HUES48 (cell line): ENCODE measurements at regions not wholly inside any gene's neighbourhood (a gene's known extent, or its start where the extent isn't known, plus 50 kb on each side); places are given as distances from the start of the nearest gene placed in this dataset.

Experiments used
- H3K27ac ChIP-seq: one replicate; pipeline ENCODE4 v1.7.0; 2013; ENCODE audit warnings: low read depth, low read length, inconsistent platforms
- H3K27me3 ChIP-seq: 2 replicates; pipeline ENCODE4 v1.6.1; 2013; ENCODE audit warnings: mild to moderate bottlenecking, low read length; ENCODE audit not compliant: control insufficient read depth, insufficient read depth
- H3K36me3 ChIP-seq: 2 replicates; pipeline ENCODE4 v1.6.1; 2013; ENCODE audit warnings: low read length; ENCODE audit not compliant: control insufficient read depth, insufficient read depth
- H3K4me1 ChIP-seq: 2 replicates; pipeline ENCODE4 v1.6.1; 2013; ENCODE audit warnings: mild to moderate bottlenecking, low read length; ENCODE audit not compliant: control insufficient read depth, insufficient read depth
- H3K4me3 ChIP-seq: 2 replicates; pipeline ENCODE4 v1.5.1; 2013; ENCODE audit warnings: mild to moderate bottlenecking, low read depth, low read length
- H3K9ac ChIP-seq: 2 replicates; pipeline ENCODE4 v1.6.1; 2013; ENCODE audit warnings: mild to moderate bottlenecking, low read depth, low read length, moderate library complexity
- H3K9me3 ChIP-seq: 2 replicates; pipeline ENCODE4 v1.6.1; 2013; ENCODE audit warnings: low read length; ENCODE audit not compliant: control insufficient read depth, insufficient read depth

DNA sequence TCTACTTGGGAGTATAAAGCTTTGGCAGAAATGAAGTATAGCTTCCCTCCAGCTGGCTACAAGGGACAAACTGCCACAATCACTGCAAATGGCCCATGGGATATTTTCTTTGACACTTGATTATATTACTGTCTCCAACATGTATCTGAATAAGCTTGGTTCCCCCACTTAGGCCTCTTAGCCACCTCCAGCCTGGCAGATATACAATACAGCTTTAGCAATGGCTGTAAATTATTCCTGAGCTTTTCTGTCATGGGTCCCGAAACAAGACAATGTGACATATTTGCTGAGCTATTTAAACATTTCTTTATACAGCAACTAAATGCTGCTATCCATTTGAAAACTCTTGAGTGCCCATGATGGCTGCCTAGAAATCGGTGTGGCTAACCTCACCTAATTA is 406.2 kb downstream of the SUCLG1 start:
- Histone ChIP-seq H3K4me3 (no peak overlapping the region), H3K4me1 (0 out of 2 replicates have a peak, but pooled peaks cover 4% of the 10 kb centered on the region), H3K27ac (no peak overlapping the region), H3K9me3 (no peaks in the 10 kb centered on the region), H3K9ac (no peak overlapping the region), H3K36me3 (no peaks in the 10 kb centered on the region), H3K27me3 (no peaks in the 10 kb centered on the region)

DNA sequence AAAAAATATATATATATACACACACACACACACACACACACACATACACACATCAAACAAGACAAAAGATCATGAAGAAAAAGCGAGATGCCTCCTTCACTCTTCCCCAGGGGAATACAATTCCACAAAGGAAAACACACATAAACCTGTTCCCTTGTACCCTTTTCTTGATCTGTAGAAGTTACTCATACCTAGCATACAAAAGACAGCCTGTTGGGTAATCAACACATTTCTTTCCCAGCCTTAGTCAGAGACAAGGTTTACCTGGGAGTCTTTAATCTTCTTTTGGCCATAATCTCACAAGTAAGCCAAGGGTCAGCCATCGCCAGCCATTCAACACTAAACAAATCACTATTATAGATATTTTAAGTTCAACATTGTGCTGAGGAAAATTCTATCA is 407.0 kb downstream of the SUCLG1 start:
- no peak overlapping the region for H3K9ac ChIP-seq
- H3K4me3 ChIP-seq = no peak overlapping the region

DNA sequence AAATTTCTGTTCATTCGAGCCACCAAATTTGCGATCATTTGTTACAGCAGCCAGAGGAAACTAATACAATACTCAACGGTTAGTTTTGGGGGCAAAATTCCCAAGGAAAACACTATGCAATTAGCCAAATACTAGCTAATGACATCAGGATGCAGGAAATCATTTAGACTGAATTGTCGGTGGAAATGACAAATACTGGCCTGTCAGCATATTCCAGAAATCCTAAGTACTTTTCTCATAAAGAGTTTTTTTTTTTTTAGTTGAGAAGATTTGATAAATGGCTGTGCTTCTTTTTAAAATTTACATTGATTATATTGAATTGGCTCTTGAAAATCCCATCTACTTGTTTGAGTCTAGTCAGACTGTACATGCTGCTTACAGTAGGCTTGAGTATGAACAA is 410.1 kb downstream of the SUCLG1 start:
- no peaks in the 10 kb centered on the region for H3K9me3 ChIP-seq
- no peak overlapping the region for H3K27ac ChIP-seq
- 0 out of 2 replicates have a peak, but pooled peaks cover 4% of the 10 kb centered on the region for H3K4me1 ChIP-seq
- H3K27me3 ChIP-seq = no peaks in the 10 kb centered on the region
- no peaks in the 10 kb centered on the region for H3K36me3 ChIP-seq
- no peak overlapping the region for H3K9ac ChIP-seq
- no peak overlapping the region for H3K4me3 ChIP-seq

More for the DNA sequence above, 407.0 kb downstream of the SUCLG1 start:
- Histone ChIP-seq H3K9me3 (no peaks in the 10 kb centered on the region), H3K4me1 (0 out of 2 replicates have a peak, but pooled peaks cover 4% of the 10 kb centered on the region), H3K36me3 (no peaks in the 10 kb centered on the region), H3K27ac (no peak overlapping the region), H3K27me3 (no peaks in the 10 kb centered on the region)

DNA sequence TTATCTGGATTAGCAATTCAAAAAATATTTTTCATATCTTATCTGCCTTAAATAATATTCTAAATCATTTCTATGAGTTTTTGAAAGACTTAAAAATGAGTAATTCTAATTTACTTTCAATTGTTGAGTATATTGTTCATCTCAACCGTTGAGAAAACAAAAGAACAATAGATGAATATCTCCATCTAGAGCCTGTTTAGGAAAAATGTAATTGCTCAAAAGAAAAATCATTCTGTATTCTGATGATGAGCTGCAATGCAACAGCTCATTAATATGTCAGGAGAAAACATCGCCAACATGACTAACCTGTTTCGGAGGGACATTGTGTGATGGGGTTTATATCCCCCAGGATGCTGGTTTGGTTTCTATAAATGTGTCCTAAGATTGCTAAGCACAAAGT is 417.6 kb downstream of the SUCLG1 start:
- no peak overlapping the region for H3K27ac ChIP-seq
- no peak overlapping the region for H3K4me3 ChIP-seq
- no peaks in the 10 kb centered on the region for H3K36me3 ChIP-seq
- H3K9ac ChIP-seq = no peak overlapping the region
- H3K9me3 ChIP-seq = no peaks in the 10 kb centered on the region
- H3K4me1 ChIP-seq = no peaks in the 10 kb centered on the region
- H3K27me3 ChIP-seq = no peaks in the 10 kb centered on the region

DNA sequence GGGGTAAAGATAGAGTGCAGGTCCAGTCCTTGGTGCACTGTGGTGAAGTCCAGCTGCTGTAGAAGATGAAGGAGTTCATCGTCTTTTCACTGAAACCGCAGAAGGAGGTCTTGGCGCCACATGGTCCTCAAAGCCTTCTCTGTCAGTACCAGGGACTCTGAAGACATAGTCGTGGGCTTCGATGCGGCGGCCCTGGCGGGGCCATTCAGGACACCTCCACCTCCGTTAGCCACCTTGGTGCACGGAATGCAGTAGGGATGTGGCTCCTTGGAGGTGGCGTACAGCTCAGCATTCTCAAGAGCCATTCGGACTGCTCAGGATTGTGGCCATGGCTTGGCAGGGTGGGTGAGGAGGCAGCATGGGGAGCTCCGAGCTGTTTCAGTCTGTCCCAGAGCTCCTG is 418.8 kb downstream of the SUCLG1 start:
- no peaks in the 10 kb centered on the region for H3K27me3 ChIP-seq
- H3K4me3 ChIP-seq = no peak overlapping the region
- H3K27ac ChIP-seq = no peak overlapping the region
- no peak overlapping the region for H3K9ac ChIP-seq
- no peaks in the 10 kb centered on the region for H3K36me3 ChIP-seq
- H3K9me3 ChIP-seq = no peaks in the 10 kb centered on the region
- no peaks in the 10 kb centered on the region for H3K4me1 ChIP-seq

DNA sequence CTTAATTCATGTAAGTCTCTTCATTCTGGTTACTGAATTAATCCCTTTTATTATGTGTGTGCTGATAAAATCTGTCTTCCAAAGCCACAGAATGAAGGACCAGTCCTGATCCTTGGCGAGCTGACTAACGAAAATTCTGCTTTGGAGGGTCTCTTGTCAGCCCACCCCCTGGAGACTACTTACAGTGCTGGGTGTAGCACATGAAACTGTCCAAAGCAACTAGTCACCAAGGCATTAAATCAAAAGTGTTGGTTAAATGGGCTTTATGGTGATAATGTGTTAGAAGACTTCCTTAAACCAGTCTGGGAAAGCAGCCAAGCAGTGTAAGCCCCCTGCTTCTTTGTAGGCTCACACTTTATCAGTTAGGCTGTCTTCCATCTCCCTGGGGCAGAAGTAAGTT is 420.2 kb downstream of the SUCLG1 start:
- no peak overlapping the region for H3K27ac ChIP-seq
- H3K9me3 ChIP-seq = no peaks in the 10 kb centered on the region

DNA sequence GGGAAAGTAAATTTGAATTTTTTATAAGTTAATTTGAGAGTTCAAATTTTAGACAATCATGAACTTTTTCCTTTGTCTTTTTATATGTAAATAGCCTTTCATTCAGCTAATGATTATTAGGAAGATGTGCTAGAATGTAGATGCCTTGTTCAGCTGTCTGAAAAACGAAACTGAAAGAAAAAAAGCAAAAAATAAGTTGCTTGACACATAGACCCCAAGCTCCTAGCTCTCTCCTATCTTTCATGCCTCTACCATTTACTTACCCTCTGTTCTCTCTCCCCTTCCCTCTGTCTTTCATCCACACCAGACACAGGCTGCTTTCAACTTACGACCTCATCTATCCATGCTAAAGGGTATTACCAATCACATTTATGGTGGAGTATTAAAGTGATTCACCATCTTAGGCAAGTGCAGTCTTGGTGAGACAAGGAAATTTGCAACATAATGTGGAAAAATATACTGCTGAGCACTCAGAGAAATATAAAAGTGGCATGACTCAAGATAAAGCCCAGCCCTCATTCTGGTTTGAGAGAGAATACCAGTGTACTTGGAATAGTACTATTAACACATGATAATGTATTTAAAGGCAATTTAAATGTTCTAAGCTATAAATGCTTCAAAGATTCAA is 425.6 kb downstream of the SUCLG1 start:
- Histone ChIP-seq H3K4me3 (no peak overlapping the region), H3K27me3 (no peaks in the 10 kb centered on the region), H3K9ac (no peak overlapping the region), H3K27ac (no peak overlapping the region), H3K4me1 (no peaks in the 10 kb centered on the region), H3K9me3 (no peaks in the 10 kb centered on the region), H3K36me3 (no peaks in the 10 kb centered on the region)

More for the DNA sequence above, 420.2 kb downstream of the SUCLG1 start:
- H3K4me3 ChIP-seq = no peak overlapping the region
- H3K9ac ChIP-seq = no peak overlapping the region
- no peaks in the 10 kb centered on the region for H3K36me3 ChIP-seq
- H3K4me1 ChIP-seq = no peaks in the 10 kb centered on the region
- H3K27me3 ChIP-seq = no peaks in the 10 kb centered on the region

DNA sequence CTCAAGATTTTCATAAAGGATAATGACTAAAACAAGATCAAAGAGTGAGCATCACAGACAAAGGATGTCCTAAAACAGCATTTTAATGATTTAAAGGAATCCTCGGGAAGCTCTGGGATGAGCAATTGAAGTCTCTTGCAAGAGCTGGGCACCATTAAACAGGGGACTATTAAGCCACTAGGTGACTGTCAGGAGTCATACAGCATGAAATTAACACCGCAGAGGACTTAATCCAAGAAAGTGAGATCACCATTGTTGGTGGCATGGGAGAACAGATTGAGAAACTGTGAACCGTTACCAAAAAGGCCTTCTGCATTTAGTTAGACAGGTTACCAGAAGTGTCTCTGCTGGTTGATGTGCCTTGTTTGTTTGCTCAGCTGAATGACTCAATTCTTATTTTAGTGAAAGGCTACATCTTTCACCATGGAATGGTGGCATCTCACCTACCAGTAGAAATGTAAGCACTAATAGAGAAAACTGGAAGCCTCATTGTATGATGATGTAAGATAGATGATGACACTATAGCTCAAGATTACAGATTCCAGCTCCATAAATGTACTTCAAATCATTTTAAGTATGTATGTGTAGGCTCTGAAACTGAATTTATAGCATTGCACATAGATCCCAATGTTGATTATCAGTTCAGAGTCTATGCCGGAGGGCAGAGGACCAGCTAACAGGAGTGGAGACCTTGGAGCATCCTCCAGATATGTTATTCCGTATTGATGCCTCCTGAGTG is 427.6 kb downstream of the SUCLG1 start:
- H3K36me3 ChIP-seq = no peaks in the 10 kb centered on the region
- H3K9me3 ChIP-seq = no peaks in the 10 kb centered on the region

DNA sequence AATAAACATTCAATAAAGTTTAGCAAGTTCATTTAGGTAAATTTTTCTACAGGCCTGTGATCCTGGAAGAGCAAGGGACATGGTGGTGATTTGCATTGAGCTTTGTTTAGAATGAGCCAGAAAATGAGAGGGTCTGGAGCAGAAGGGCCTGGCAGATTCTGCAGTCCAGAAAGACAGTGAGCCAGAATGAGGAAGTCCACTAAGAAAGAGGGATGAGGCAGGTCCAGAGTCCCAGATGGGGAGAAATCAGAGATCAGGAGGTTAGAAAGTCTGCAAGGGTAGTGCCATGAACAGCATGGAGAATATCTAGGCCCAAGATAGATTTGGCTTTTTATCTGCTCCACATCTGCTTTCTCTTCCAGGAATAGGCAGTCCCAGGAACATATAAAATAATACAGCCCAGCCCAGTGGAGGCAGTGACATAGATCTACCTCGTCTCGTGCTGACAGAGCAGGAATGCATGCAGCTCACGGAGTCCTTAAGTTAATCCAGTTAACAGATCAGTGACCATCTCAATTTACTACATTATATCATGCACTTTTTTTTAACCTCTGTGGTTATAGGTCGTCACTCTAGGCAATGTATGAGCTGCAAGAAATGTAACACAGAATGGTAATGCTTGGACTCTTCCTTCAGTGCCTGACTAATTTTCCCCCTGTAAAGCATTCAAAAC is 429.0 kb downstream of the SUCLG1 start:
- Histone ChIP-seq H3K36me3 (no peaks in the 10 kb centered on the region), H3K9me3 (no peaks in the 10 kb centered on the region), H3K4me3 (no peak overlapping the region), H3K27ac (no peak overlapping the region), H3K4me1 (no peaks in the 10 kb centered on the region), H3K27me3 (no peaks in the 10 kb centered on the region), H3K9ac (no peak overlapping the region)

More for the DNA sequence above, 427.6 kb downstream of the SUCLG1 start:
- no peak overlapping the region for H3K4me3 ChIP-seq
- no peaks in the 10 kb centered on the region for H3K4me1 ChIP-seq
- no peak overlapping the region for H3K27ac ChIP-seq
- H3K27me3 ChIP-seq = no peaks in the 10 kb centered on the region
- H3K9ac ChIP-seq = no peak overlapping the region

DNA sequence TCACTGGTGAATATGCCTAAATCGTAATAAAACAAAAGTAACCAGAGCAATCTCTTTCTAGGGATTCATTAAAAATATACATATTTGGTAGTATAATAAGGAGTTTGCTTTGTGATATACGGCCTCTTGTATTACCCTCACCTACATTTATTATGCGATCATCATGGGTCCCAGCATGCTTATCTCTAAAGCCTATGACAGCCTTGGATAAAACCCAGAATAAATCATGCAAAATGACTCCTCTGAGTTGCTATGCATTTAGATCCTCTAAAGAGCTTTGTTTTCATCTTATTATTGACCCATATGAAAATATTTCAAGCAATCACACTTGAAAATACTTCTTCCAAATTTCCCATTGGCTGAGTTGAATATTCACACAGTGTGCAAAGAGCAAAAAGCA is 432.3 kb downstream of the SUCLG1 start:
- Histone ChIP-seq H3K9me3 (no peaks in the 10 kb centered on the region), H3K36me3 (no peaks in the 10 kb centered on the region), H3K27me3 (no peaks in the 10 kb centered on the region), H3K4me1 (no peaks in the 10 kb centered on the region), H3K27ac (no peak overlapping the region), H3K4me3 (no peak overlapping the region), H3K9ac (no peak overlapping the region)

DNA sequence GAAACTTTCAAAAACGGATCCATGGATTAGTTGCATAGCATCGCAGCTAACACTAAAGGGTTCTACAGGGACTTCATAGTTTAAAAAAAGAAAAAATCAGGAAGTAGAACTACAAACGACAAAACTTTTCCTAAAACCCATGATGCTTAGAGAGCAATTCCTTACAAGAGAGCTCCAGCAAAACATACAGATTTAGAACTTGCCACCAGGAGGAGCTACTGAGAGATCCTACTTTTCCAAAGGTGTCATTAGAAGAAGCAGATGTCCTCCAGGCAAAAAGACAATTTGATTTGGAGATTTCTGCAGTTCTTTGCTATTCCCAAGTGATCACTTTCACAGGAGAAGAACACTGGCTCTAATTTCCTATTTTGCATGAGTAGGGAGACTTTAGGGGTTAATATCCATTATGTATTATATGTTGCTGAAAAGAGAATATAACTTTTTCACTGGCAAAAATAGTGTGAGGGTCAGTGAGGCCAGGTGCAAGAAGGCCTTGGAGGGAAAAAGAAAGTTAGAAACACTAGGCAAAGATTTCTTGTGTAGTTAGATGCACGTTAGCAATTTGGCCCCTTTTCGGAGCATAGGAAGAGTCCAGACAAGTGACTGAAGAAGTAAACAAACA is 436.2 kb downstream of the SUCLG1 start:
- Histone ChIP-seq H3K4me3 (no peak overlapping the region), H3K36me3 (no peaks in the 10 kb centered on the region), H3K9ac (no peak overlapping the region), H3K27ac (no peak overlapping the region), H3K9me3 (no peaks in the 10 kb centered on the region), H3K4me1 (no peaks in the 10 kb centered on the region), H3K27me3 (no peaks in the 10 kb centered on the region)
